ENCODE measurements at regions not wholly inside any gene's neighbourhood (a gene's known extent, or its start where the extent isn't known, plus 50 kb on each side); places are given as distances from the start of the nearest gene placed in this dataset.
"Not testable (repeated sequence)": the region's sequence is repeated elsewhere in the genome, so short reads cannot be mapped to it uniquely, and the experiment has no call there.

DNA sequence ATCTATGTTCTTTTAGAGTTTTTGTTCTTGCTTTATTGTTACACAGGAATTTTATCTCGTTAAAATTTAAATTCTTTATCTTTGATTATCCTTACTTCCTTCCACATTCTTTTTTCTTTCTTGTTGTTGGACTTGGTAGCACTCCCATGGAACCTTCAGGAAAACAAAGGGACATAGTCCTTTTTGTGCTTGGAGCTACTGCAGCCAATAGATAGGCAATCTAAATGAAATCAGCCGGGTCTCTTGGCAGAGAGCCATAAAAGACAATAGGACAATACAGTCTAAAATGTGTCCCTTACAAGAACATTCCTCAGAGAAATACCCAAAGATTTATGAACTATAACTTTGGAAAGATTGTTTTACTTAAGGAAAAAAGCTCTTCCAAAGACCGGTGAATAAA lies 548.1 kb upstream of the C9orf72 start:
- no peak for DNase-seq

DNA sequence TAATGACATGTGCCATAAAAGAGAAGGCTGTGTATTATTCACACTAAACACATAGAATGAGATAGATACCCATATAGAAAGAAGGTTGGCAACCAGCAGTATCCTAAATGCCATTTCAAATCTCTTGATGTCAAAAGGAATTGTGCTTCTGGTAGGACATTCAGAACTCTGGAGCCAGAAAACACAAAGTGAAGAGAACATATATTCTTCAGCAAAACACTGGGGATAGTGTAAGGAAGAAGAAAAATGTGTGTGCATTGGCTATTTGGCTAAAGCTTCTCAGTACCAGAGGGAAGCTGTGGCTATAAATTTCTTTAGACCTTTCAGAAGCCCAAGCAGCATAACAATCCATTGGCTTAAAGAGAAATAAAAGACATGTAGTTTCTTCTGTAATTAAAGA lies 551.6 kb upstream of the C9orf72 start:
- no peak for DNase-seq

DNA sequence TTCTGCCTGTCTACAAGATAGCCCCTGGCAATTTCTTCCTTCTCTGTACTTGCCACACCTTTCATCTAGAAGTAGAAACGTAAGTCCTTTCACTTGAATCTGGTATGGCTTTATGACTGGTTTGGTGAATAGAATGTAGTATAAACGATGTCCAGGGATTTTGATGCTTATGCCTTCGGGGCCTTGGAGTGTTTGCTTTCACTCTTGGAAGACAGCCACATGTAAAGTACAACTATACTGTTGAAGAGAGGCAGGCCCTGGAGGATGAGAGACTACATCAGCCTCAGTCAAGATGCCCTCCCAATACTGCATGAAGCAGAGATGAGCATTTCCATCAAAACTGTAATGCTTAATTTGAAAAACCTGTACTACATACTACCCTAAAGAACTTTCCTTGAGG lies 553.8 kb upstream of the C9orf72 start:
- DNase-seq = no peak

DNA sequence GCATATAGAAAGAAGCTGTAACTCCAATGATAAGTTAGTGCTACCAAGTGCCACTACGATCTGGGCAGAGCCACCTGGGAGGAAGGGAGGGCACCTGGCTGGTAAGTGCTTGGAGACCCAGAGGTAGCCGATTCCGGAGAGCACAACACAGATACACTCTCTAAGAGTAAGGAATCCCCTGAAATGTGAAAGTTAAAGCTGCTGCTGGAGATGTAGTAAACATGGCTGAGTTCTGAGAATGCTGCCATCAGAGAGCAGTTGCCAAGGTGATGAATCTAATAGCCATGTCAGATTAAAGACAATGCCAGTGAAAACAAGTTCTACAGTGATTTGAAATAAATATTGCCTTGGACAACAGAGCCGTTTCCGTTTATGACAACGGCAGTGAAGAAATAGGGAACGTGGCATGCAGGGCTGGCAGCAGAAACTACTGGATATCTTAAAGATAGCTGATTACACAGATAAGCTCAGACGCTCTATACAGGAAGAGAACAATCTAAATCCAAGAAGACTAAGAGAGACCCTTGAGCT lies 561.2 kb upstream of the C9orf72 start:
- no peak for DNase-seq

DNA sequence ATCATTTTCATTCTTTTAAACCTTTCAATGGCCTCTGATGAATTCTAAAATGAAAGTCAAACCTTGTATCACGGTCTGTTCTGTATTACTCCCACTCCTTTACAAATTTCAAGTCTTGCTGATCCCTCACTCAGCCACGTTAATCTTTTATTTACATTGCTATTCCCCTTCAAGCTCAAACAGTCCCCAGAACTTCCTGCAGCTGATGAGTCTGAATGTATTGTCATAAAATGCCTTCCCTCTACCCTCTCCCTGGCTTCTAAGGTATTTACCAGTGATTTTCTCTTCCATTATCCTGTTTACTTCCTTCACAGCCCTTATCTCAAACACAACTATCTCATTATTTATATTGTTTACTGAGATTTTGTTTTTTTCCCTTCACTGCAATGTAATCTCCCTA lies 562.3 kb upstream of the C9orf72 start:
- DNase-seq = no peak

DNA sequence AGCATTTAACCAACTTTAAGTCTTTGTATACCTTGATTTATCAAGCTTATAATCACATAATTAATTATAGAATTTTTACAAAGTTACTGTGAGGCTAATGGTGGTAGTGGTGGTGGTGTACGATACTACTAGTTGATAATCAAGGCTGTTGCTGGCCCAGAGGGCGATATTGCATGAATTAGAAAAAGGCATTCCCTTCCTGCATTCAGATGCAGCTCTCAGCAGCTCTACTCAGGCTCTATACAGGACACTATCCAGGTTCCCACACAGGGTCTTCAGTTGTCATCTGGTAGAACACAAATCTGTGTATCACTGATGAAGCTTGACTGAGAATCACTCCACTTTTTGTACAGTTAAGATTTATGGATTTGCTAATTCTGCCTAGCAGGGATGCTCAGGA lies 562.8 kb upstream of the C9orf72 start:
- no peak for DNase-seq

DNA sequence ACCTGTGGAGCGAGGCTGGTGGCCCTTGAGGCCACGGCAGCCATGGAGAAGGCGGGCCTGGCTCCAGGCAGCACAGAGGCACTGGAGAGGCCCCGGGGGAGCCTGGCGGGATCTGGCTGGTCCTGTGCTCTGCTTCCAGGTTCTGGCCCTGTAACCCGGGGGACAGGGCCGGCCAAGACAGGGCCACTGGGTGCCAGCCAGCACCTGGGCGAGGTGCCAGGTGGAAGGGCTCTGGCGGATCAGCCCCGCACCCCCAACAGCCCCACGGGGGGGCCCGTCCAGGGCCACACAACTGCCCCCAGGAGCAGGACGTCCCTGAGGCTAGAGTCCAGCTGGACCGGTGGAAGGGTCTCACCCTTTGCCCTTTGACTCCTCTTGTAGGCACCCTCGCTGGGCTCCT lies 574.1 kb upstream of the C9orf72 start:
- not testable (repeated sequence) for DNase-seq

DNA sequence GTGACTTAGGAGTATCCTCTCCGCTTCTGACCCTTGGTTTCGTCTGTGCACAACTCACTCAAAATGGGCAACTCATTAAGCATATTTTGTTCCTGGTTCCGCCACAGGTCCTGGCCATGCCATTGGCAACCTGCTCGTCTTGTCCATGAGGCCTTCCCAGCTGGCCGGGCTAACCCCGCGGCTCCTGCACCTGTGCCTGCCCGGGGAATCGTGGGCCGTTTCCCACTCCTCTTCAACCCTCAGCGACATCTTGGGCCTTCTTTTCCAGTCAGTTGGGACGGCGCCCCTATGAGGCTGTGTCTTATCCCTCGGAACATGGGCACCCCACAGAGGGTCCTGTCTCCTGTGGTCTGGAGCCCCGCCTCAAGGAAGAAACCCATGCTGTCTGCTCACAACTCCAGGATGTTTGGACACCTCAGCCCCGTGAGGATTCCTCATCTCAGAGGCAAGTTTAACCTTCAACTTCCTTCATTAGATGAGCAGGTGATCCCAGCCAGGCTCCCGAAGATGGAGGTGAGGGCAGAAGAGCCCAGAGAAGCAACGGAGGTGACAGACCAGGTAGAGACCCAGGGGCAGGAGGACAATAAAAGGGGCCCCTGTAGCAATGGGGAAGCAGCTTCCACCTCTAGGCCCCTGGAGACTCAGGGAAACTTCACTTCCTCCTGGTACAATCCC lies 574.8 kb upstream of the C9orf72 start:
- not testable (repeated sequence) for DNase-seq

DNA sequence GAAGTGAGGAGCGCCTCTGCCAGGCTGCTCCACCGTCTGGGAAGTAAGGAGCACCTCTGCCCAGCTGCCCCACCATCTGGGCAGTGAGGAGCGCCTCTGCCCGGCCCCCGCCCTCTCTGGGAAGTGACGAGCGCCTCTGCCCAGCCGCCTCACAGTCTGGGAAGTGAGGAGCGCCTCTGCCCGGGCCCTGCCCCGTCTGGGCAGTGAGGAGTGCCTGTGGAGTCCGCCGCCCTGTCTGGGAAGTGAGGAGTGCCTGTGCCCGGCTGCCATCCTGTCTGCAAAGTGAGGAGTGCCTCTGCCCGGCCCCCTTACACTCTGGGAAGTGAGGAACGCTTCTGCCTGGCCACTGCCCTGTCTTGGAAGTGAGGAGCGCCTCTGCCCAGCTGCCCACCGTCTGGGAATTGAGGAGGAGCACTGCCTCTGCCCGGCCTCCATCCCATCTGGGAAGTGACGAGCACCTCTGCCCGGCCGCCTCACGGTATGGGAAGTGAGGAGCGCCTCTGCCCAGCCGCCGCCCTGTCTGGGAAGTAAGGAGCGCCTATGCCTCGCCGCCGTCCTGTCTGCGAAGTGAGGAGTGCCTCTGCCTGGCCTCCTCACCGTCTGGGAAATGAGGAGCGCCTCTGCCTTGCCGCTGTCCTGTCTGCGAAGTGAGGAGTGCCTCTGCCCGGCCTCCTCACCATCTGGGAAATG lies 576.2 kb upstream of the C9orf72 start:
- DNase-seq = not testable (repeated sequence)

DNA sequence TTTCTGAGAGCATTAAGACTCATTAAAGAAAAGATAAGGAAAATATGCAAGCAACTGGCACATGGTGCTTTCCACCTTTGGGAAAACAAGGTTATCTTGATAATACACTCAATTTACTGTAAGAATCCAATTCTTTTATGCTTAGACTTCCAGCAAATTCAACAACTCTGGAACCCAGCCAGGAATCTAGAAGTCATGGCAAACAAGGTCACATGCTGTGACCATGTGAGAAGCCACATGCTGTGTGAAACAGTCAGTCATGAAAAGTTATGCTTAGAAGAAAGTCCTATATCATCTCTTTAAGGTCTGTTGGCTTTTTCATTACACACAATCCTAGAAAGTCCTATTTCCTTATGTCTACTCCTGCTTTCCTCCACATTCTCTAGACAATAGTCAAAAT lies 581.8 kb upstream of the C9orf72 start:
- DNase-seq = no peak

DNA sequence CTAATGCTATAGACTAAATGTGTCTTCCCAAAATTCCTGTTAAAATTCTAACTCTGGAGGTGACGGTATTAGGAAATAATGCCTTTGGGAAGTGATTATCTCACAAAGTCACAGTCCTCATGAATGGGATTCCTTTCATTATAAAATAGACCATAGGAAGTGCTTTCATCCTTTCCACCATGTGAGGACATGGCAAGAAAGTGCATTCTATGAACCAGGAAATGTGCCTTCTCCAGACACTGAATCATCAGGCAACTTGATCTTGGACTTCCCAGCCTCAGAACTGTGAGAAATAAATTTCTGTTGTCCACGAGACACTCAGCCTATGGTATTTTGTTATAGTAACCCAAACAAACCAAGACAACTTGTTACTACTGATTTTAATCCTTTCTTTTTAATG lies 582.4 kb upstream of the C9orf72 start:
- DNase-seq = no peak

DNA sequence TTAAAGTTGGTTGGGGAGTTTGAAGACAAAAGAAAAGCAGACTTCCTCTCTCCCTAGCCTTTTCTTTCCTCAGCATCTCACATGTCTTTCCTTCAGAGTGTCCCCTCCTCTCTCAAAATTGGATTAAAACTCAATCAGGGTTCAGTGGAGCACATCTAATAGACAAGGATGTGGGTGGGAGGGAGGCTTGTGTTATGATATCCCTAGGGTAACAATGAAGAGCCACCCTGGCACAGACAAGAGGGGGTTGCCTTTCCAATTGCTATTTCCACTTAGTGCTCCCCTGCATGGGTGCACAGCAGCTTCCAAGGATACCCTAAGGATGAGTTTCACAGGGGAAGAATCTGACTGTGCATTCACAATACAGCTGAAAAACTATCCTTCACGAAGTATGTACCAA lies 585.2 kb upstream of the C9orf72 start:
- DNase-seq = no peak

DNA sequence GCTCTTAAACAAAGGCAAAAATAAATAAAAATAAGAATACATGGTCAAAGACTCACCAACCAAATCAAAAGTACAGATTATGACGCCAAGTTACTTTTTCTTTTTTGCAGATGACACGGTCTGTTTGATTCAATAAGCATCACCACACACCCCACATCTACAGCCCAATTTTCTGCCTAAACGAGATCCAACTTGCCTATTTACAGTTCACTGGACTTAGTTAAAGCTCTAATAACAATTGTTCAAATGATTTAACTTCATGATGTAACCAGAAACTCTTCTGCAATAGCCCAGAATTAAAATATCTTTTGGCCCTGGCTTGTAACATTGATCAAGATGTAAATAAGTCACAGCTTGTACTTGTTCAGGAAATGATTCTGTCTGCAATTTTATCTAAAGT lies 590.3 kb upstream of the C9orf72 start:
- DNase-seq = no peak

DNA sequence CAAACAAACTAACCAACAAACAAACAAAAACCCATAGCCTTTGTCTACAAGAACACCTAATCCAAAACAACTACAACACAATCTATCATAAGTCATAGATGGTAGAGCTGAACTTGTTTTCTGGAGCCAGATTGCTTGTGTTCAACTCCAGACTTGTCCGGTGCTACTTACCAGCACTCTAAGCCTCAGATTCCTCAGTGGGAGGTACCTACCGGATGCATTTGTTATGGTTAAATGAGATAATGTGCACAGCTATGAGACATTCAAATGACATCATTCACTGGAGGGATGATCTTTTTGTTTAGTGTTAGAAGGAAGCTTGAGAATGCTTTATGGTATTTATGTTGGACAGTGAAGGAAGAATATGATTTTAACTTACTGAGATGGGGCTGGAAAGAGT lies 592.9 kb upstream of the C9orf72 start:
- DNase-seq = no peak

DNA sequence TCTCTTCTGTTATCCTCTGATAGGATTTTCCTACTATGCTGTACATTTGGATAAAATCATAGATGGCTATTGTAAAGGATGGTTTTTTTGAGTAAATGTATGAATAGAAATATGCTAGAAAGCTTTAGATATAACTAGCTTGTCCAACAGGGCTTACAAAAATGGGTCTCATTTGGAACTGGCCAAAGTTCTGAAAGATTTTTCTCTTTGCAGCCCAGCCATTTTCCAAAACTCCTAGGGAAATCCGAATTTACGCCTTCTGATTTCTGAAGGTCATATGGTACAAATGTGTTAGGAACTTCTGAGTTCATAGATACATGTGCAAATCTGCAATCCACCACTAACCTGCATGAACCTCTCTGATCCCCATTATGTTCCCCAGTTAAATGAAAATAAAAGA lies 603.9 kb upstream of the C9orf72 start:
- no peak for DNase-seq

DNA sequence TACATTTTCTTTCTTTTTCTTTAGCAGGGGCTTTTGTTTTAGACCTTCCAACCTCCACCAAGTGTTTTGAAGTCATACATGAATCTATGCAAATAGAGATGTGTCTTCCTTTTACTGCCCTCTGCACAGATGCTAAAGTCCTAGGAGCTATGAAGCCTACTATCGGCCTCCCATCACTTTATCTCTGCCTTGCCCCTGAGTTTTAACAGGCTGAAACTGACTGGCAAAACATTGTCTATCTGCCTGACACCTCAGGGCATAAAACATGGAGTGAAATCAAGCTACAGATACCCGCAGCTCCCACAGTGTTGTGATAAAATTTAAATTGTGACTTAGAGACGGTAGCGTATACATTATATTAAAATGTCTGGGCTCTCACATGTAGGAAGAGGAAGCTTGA lies 604.6 kb upstream of the C9orf72 start:
- DNase-seq = no peak

DNA sequence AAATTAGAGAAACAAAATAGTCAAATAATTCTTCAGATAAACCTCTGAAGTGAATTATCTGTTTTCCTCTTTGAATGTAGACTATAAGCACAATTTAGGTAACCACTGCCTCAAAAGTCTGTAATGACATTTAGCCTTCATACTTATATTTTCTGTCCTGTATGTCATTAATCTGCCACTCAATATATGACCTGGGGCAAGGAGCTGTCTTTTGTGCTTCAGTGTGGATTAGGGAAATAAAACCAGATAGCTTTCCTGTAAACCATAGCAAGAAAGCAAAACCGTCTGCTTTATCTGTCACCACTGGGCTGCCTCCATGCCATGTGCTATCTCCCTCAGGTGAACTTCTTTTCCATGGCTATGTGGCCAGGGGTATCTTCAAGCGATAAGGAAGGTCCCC lies 606.6 kb upstream of the C9orf72 start:
- no peak for DNase-seq

DNA sequence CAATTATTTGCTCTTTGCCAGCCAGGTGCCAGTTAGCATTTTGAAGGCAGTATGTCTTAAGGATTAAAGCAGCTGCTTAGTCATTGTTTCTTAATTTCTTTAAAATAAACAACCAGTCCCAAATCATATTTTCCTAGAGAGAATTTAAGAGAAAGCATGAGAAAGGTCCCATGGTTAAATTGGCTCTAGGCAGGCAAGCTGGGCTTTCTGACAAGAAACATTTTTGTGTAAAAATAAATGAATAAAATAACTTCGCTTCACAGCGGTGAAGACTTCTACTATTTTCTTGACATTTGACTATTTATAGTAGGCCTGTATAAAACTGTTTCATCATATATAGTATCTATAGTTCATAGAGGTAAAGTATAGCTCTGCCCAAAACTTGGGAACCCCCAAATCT lies 617.7 kb upstream of the C9orf72 start:
- DNase-seq = no peak

DNA sequence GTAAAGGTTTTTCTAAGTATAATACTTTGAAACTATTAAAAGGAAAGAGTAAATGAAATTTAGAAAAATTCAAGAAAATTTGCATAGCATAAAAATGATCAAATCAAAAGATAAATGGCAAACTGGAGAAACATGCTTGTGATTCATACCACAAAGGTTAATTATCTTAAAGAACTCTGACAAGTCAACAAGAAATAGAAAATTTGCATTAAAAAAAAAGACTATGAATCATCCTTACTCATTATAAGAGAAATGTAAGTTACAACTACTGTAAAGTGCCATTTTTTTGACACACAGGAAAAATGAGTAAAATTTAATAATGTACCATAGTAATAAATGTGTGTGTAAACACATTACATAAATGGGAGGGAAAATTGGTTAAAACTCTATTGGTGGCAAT lies 624.4 kb upstream of the C9orf72 start:
- DNase-seq = no peak

DNA sequence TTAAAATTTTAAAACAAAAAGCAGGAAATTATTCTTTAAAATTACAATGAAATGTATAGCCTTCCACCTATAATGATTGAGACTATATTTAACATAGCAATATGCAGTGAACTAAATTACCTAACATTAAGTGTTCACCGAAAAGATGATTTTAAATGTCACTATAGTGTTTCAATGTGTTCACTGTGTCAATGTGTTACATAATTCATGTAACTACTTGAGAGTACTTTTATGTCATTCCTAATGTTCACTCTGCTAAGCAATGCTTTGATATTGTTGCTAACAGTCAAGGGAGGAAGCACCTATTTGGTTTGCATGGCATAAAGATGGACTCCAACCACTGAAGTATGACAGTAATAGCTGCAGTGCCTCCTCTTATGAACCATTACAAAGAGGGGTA lies 629.8 kb upstream of the C9orf72 start:
- no peak for DNase-seq

DNA sequence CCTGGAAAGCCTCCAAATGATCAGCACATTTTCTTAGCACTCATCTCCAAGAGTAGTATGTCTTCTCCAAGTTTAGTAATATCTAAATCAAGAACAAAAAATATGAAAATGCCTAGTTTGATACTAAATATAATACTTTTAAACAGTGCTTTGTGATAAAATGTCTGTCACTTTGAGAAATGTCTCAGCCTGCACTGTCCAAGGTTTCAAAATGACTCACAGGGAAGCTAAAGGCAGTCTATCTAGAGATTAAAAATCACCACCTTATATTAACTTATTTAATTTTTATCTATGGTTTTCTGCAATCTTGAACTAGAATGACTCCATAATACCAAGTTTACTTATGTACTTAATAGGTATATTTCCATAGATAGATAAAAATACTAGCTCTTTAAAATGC lies 633.0 kb upstream of the C9orf72 start:
- no peak for DNase-seq

DNA sequence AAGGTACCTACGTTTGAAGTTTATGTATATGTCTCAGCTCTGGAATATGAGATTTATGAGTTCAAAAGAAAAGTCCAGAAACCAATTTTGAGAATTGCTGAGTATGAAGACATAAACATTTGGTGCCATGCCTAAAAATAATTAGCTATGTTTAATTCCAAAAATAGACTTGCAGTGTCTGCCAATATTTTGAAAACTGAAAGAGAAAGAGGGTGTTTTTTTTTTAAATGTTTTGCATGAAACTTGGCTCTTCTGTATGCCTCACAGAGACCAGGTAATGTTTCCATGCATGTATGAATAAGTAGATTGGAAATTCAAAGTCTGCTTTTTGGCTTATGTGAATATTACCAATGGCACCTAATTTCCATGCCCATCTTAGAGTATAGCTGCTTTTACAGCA lies 634.4 kb upstream of the C9orf72 start:
- no peak for DNase-seq

DNA sequence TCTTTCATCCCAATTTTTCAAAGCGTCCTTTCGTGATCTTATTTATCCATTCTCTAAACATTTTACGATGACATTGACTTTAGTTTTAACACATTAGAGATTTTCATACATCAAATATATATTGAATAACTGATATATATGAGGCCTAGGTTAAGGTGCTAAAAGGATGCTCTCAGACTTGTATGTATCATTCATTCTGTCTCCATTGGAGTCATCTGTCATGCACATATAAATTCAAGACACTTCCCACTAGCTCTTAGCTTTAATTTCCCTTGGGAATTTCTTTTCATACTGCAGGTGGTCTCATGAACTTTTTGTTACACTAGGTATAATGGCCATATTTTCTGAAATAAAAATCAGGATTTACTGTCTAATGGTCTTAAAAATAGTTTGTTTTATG lies 635.8 kb upstream of the C9orf72 start:
- no peak for DNase-seq

DNA sequence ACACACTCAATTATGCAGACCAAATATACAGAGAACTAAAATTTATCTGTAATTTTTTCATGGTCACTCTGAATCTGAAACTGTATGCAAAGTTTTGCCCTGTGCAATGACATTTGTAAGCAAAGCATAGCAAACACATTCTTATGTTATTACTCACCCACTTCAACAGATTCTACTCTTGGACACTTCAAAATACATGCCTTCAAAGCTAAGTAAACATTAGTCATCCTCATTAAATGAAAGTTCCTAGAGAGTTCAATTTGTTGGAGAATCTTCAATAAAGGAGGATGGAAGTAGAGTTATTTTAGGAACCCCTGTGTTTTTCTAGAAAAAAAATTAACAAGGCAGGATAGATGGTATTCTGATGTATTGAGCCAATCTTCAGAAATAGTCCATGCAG lies 639.7 kb upstream of the C9orf72 start:
- DNase-seq = no peak
